Ovary (tissue), 3 donors: ENCODE measurements at regions not wholly inside any gene's neighbourhood (a gene's known extent, or its start where the extent isn't known, plus 50 kb on each side); places are given as distances from the start of the nearest gene placed in this dataset.

Experiments
- EP300 ChIP-seq: sonication (generic); formaldehyde crosslinking; IDR thresholded peaks from one replicate; pipeline ENCODE4 v1.6.1; 2017; ENCODE audit warnings: antibody characterized with exemption
- POLR2A ChIP-seq: fragments of 450-650 bp; IDR thresholded peaks from one replicate; pipeline ENCODE4 v1.6.1; 2017; ENCODE audit warnings: antibody characterized with exemption, mild to moderate bottlenecking, moderate library complexity
- TF ChIP-seq, protein P1 (sequence below), 3 donors: fragments of 450-650 bp in 2 of 3; fragments of 200-600 bp in 1 of 3; IDR thresholded peaks; one replicate each; pipeline versions ENCODE4 v1.5.1 to v1.8.0; 2016 to 2022; ENCODE audit warnings: antibody characterized with exemption in 3 of 3, mild to moderate bottlenecking in 1 of 3
- donor health status: DM: no; HTN: no; CAD: no.

DNA sequence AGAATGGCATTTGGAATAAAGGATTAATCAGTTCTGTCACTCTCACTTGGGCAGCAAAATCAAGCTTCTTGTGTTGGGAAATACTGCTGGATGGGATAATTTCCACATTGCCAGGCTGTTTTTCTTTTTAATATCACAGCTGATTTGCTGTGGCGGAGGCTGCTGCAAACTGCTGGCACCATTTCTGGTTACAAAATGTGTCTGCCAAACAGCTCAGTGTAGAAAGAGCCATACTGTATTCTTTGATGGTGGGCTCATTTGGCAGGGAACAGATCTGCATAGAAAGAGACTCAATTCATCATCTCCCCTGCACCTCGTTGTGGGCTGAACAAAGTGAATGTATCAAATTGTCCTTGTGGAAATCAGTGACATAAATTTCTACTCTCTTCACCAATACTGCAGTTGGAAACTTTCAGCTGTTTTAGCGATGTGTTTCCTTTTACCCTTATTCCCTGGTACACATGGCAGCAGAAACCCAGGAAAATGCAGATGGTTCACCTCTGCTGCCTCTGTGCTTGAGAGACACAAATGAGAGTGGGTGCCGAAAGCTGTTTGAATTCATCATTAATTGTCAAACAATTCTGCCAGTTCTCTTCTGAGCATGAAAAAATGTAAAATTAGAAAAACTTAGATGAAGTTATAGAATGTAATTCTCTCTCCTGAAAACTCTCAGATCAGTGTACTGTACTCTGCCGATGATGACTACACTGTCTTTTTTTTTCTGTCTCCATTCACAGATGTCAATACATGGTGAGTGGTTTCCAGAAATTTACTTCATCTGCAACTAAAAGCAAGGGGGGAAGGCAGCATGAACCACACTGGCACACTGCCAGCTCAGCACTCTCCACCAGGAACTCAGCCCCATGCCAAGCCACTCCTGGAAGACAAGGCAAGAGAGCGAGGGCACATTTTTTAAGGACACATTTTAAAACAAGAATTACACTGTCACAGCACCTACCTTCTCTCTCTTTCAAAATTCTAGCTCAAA, 75.0 kb downstream of the HMHB1 start:
- TF ChIP-seq, protein P1, sequence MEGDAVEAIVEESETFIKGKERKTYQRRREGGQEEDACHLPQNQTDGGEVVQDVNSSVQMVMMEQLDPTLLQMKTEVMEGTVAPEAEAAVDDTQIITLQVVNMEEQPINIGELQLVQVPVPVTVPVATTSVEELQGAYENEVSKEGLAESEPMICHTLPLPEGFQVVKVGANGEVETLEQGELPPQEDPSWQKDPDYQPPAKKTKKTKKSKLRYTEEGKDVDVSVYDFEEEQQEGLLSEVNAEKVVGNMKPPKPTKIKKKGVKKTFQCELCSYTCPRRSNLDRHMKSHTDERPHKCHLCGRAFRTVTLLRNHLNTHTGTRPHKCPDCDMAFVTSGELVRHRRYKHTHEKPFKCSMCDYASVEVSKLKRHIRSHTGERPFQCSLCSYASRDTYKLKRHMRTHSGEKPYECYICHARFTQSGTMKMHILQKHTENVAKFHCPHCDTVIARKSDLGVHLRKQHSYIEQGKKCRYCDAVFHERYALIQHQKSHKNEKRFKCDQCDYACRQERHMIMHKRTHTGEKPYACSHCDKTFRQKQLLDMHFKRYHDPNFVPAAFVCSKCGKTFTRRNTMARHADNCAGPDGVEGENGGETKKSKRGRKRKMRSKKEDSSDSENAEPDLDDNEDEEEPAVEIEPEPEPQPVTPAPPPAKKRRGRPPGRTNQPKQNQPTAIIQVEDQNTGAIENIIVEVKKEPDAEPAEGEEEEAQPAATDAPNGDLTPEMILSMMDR (IDR thresholded peaks at IDR 0.05): no peak
- TF ChIP-seq EP300: no peak
- TF ChIP-seq POLR2A: no peak
